CMK (cell line): ENCODE measurements at regions not wholly inside any gene's neighbourhood (a gene's known extent, or its start where the extent isn't known, plus 50 kb on each side); places are given as distances from the start of the nearest gene placed in this dataset.
"Not testable (repeated sequence)": the region's sequence is repeated elsewhere in the genome, so short reads cannot be mapped to it uniquely, and the experiment has no call there.

Experiments used
- DNase-seq: peaks from one replicate; pipeline ENCODE4 v3.0.0-alpha.2; 2010; ENCODE audit warnings: low read depth

DNA sequence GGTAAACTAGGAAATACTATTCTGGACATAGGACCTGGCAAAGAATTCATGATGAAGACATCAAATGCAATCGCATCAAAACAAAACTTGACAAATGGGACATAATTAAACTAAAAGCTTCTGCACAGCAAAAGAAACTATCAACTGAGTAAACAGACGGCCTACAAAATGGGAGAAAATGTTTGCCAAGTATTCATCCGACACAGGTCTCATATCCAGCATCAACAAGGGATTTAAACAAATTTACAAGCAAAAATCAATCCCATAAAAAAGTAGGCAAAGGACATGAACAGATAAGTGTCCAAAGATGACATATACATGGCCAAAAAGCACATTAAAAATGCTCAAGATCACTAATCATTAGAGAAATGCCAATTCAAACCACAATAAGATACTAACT, 1088.9 kb downstream of the NAALADL2 start:
- DNase-seq, result no peak

DNA sequence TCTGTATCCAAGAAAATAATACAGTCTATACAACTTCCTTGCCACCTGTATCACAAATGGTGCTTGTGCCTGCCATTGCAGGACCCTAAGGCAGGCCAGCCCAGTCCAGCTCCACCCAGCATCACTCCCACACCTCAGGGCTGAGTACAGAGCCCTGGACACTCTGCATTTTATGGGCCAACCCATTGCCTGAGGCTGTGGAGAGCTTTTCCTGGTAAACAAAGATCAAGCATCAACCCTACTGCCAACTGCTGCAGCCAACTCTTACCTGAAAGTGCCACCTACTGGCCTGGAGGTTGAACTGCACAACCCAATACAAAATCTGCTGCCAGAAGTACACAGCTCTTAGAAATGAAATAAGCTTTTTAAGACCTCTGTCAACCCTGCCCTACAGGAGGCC, 1082.2 kb downstream of the NAALADL2 start:
- no peak for DNase-seq

DNA sequence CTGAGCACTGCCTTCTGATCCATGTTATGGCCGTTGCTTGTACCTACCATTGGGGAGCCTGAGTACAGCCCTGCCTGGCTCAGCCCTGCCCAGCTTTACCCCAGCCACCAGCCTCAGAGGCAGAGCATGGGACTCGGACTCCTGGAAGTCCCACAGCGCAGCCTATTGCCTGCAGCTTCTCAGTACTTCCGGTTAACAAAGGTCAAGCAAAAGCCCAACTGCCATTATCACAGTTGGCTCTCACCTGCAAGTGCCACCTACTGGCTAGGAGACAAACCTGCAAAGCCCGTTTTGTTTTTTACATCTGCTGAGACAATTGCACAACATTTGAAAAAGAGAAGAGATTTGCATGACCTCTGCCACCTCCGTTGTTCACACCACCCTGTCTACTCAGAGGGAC, 1081.7 kb downstream of the NAALADL2 start:
- DNase-seq, result no peak

DNA sequence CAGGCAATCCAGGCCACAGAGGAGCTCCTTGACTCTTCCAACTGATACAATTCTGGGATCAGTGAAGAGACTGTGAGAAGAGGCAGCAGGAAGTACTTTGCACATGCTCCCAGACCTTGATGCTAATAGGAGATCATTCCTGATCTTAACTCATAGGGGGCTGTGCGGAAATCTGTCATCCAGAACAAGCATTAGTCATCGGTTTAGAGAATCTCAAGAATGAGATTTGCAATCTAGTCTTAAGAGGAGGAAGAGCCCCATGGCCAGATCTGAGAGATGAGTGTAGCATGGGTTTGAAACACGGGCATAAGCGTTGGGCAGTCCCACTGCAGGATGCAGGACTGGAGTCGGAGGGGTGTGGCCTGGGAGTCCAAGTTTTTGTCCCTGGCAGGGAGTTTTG, 1081.1 kb downstream of the NAALADL2 start:
- no peak for DNase-seq

DNA sequence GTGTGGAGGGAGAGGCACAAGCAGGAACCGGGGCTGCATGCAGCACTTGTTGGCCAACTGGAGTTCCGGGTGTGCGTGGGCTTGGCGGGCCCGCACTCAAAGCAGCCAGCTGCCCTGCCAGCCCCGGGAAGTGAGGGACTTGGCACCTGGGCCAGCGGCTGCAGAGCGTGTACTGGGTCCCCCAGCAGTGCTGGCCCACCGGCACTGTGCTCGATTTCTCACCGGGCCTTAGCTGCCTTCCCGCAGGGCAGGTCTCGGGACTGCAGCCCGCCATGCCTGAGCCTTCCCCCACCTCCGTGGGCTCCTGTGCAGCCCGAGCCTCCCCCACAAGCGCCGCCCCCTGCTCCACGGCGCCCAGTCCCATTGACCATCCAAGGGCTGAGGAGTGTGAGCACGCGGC, 1078.2 kb downstream of the NAALADL2 start:
- DNase-seq, result not testable (repeated sequence)

DNA sequence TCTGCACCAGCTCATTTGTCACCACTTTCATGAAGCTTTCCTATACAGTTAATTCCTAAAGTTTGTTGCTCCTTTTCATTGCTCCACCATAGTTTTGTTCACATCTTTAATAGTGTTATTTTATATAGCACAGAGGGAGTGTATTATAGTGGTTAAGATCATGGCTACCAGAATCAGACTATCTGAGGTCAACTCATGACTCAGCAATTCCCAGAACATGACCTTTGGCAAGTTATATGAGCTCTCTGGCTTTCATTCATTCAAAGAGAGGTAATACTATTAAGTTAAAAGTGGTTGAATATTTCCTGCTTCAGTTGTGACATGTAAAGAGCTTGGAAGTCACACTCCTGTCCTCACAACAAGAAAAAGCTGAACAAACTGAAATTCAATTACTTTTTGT, 1073.5 kb downstream of the NAALADL2 start:
- no peak for DNase-seq

DNA sequence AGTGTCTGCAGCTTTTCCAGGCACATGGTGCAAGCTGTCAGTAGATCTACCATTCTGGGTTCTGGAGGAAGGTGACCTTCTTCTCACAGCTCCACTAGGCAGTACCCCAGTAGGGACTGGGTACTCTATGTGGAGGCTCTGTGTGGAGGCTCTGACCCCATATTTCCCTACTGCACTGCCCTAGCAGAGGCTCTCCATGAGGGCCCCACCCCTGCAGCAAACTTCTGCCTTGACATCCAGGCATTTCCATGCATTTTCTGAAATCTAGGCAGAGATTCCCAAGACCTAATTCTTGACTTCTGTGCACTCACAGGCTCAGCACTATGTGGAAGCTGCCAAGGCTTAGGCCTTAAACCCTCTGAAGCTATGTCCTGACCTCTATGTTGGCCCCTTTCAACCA, 1060.0 kb downstream of the NAALADL2 start:
- no peak for DNase-seq

DNA sequence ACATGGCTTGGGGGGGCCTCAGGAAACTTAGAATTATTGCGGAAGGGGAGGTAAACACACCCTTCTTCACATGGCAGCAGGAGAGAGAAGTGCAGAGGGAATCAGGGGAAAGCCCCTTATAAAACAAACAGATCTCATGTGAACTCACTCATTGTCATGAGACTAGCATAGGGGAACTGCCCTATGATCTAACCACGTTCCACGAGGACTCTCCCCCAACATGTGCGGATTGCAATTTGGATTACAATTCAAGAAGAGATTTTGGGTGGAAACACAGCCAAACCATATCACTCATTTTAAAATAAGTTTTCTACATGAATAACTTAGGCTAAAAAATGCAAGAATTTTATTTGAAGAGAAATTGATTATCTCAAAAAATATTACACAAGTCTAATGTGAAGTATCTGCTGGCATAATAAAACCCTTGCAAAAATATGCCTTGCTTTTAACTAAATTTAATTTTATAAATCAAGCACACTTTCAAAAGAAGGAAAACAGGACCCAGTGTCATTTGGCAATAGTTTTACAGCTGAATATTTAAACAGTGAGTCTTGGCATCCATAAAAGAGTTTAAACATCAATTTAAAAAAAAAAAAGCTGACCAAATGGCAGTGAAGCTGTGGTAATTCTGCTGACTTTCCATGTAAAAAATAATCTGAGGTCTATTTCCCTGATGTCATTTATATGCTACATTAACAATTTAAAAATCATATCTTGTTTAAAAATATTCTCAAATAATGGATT, 1057.2 kb downstream of the NAALADL2 start:
- no peak for DNase-seq

DNA sequence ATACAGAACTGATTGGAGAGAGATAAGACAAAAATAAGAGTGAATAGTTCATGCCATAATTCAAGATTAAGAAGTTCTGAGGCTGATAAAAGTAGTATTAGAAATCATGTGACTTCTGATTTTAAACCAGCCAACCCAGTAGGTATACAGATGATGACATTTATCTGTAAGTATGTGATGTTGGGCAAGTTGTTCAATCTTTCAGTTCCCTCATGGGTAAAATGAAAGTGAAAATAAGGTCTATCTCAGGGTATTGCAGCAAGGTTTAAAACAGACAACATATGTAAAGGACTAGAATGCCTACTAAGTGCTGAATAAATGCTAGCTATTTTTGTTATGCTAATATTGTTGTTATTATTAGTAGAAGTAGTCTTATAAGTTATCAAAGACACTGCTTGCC, 1055.7 kb downstream of the NAALADL2 start:
- no peak for DNase-seq

DNA sequence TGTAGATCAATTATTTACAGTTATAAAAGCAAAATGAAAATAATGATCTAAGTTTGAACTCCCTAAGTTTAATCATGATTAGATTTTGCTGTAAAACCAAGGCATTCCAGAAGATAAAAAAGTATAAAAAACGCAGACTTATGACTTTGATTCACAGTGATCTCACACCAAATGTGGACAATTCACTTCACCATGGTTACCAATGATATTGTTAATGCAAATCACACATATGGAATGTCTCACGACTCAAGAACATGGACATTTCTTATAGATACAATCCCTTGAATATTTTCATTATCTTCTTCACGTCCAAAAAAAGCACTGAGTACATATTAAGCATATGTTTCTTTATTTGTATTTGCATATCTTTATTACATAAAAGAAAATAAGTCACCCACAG, 1054.2 kb downstream of the NAALADL2 start:
- no peak for DNase-seq

DNA sequence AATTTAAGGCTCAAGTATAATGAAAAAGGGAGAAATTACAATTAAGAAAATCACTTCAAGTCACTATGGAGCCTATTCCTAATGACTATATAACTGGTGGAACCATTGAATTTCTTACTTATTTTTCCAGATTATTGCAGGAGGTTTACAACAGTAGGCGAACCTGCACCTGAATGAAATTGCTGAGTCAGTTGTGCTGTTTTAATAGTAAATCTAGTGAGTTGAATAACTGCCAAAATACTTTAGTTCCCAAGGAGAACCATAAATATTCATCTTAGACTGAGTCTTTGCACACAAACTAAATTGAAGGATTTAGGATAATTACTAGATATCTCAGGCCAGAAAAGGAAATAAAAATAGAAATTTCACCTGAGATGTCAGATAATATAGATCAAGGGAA, 1052.8 kb downstream of the NAALADL2 start:
- DNase-seq, result no peak

DNA sequence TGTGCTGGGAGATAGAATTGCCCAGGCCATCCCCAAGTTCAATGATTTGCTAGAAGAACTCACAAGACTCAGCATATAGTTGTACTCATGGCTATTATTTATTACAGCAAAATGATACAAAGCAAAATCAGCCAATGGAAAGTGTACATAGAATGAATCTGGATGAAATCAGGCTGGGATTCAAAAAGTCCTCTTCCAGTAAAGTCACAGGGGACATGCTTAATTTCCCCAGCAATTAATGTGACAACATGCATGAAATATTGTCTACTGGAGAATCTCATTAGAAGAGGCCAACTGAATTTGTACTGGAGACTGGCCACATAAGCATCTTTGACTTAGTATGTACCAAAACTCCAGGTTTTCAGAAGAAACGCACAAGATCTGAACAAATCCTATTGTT, 1043.1 kb downstream of the NAALADL2 start:
- no peak for DNase-seq

DNA sequence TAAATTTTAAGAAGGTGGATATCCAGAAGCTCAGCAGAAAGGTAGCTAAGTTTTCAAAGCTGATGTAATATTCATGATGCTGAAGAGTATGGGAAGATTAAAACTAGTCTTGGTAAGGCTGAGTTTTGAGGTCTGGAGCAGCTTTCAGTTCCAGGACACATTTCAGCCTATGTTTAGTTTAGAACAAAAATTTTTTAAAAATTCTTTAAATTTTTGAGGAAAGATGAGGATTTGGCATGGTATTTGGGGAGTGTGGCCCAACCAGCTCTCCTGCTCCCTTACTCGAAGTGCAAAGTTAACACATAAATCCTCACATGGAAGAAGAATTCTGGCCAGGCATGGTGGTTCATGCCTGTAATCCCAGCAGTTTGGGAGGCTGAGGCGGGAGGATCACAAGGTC, 1039.1 kb downstream of the NAALADL2 start:
- no peak for DNase-seq

DNA sequence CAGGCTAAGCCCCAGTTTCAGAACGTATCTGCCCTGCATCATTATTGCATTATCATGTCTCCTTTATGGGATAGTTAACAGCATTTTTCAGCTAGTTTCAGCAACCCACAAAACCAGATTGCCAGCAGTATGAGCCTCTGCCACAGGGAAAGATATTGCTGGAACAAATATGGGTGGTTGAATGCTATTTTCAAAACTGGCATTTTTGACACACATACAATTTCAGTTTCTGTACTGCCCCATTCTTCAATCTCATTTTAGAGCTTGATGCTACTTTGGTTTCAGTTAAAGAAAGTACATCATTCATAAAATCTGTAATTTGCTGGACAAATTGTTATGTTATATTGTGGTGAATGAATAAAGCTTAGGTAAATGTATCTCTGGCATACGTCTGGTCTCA, 1037.5 kb downstream of the NAALADL2 start:
- no peak for DNase-seq

DNA sequence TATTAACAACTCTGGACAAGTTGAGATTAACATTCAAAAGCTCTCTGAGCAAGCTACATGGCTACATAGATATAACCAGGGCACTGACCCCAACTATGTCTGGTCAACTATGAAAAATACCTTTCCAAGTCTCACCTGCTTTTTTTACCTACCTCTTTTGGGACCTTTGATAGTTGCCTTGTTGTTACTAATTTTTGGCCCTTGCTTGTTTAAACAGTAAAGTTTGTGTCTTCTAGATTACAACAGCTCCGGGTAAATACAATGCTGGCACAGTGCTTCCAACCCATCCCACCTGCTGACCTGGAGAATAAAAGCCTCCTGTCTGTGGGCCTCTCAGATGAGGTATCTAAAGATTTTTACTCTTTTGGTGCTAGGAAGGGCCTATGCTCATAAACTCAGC, 1036.6 kb downstream of the NAALADL2 start:
- DNase-seq, result no peak

DNA sequence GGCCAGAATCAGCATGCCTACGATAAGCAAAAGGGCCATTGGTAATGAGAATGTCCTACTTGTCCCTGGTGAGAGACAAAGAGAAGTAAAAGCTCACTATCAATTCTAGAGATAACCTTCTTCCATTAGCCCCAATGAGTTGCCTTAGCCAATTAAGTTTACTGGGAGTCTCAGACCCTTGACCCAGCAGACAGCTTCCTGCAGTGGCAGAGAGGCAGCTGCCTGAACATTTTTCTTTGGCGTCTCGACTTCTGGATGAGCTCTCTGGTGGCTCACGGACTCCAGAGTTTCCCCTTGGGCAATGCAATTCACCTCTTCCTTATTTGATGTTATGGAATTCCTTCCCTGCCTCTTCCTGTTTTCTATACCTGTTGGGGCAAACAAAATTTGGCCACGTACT, 1034.4 kb downstream of the NAALADL2 start:
- DNase-seq, result no peak

DNA sequence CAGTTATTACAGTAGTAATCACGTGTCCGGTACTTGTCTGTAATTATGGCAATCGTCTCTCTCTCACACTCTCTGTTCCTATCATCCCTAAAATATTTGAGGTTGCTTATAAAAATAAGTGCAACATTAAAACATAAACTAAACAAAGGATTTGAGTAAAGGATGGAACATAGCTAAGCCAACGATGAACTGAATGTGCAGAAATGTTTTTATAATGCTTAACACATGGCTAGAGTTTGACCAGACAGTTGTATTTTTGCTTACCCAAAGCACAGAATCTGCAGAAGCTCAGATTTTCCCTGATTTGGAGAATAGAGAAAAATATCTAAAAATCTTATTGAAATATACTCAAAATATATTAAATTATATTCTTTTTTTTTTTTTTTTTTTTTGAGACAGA, 1030.9 kb downstream of the NAALADL2 start:
- no peak for DNase-seq

DNA sequence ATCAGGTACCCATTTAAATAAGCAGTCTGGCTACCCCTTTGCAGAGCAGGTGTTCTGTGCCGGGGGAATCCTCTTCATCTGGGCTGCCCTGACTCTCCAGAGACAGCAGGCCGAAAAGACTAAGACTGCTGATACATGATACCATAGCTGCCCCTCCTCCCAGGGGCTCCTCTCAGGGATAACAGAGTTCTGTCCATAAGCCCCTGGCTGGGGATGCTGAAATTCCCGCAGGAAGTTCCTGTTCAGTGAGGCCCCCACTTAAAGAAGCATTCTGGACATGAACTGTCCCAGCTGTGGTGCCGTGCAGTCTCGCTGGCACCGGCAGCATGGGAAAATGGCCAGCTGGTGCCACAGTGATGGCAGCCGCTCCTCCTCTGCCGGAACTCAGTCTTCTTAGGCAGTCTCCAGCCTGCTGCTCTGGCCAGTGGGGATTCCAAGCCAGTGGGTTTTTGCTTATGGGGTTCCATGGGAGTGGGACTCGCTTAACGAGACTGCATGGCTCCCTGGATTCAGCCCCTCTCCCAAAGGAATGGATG, 1026.2 kb downstream of the NAALADL2 start:
- DNase-seq, result no peak

DNA sequence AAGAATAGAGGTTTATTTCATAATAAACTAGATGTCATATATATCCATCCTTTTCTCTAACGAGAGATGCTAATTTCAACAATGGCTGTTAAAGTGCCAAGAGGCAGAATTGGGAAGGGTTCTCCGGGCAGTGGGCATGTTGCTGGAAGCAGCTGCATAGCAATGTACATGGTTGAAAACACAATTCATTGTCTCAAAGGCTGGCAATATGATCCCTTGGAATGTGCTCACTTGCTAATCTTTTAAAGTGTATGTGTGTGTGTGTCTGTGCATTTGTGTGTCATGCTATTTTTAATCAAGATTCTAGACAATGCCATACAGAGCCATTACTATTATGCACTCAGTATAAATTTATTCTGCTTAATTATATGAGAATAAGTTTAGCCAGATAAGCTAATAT, 1020.3 kb downstream of the NAALADL2 start:
- no peak for DNase-seq

DNA sequence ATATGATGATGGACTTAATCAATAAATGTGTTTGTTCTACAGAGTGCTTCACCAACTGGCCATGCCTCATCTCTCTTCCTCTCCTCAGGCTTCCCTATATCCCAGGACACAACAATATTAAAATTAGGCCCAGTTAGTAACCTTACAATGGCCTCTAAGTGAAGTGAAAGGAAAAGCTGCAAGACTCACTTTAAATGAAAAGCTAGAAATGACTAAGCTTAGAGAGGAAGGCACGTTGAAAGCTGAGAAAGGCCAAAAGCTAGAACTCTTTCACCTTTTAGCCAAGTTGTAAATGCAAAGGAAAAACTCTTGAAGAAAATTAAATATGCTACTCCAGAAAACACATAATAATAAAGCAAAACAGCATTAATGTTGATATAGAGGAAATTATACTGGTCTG, 1010.3 kb downstream of the NAALADL2 start:
- no peak for DNase-seq

DNA sequence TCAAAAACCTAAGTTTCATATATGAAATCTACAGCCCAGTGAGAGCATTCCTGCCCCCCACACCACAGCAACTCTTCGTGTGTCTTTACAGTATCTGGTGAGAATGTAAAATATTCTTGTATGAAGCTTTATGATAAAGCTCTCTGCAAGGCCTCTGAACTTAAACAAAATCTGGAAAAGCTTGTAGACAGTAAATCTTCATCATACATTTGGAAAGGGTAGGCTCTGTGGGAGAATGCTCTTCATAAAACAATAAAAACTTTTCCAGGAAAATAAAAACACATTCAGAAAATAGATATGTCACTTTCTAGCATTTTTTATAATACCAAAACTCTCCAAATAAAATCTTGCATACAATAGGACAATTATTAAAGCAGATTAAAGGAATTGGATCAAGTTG, 1009.5 kb downstream of the NAALADL2 start:
- DNase-seq, result no peak

DNA sequence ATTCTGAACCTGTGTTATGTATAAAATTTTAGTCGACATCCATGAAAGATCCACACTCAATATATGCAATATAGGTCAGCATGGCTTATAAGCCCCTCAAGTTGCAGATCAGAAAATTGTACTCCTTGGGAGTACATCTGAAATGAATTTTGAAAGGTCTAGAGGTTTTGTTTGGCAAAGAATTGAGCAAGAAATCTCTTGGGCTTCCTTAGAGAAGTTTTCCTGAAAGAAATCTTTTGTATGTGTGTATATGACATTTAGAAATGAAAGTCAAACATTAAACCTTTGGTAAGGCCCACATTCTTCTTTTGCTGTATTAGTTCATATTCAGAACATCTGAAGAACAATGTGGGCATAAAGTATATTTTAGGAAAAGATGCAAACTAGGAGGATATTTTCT, 1006.6 kb downstream of the NAALADL2 start:
- no peak for DNase-seq

DNA sequence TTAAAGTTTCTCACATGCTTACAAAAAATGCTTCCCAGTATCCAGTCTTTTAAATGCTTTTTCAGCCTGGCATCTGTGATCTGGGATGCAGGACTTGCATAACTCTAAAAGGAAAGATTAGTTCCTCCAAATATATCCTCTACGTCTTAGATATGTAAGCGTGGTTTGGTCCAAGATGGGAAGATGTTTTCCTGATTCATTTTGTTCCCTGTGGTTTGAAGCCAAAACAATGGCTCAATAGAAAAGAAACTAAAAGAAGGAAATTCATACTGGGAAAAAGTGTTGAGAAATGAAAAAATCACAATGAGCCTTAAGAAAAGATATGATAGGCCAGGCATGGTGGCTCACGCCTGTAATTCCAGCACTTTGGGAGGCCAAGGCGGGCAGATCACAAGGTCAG, 1002.8 kb downstream of the NAALADL2 start:
- DNase-seq, result no peak
